Esophagus (tissue), 2 donors: ENCODE measurements at regions not wholly inside any gene's neighbourhood (a gene's known extent, or its start where the extent isn't known, plus 50 kb on each side); places are given as distances from the start of the nearest gene placed in this dataset.

Experiments
- H3K27ac ChIP-seq, 2 donors: one replicate each; pipeline ENCODE4 v1.5.1; 2013; ENCODE audit warnings: low read depth in 2 of 2, mild to moderate bottlenecking in 2 of 2, inconsistent platforms in 1 of 2, low read length in 1 of 2, moderate library complexity in 1 of 2
- H3K27me3 ChIP-seq, 2 donors: one replicate each; pipeline ENCODE4 v1.6.1; 2013; ENCODE audit warnings: low read length in 2 of 2, control low read depth in 1 of 2, mild to moderate bottlenecking in 1 of 2; ENCODE audit not compliant: insufficient read depth in 2 of 2, control insufficient read depth in 1 of 2
- H3K36me3 ChIP-seq, 2 donors: one replicate each; pipeline ENCODE4 v1.6.1; 2013; ENCODE audit warnings: low read length in 1 of 2; ENCODE audit not compliant: control insufficient read depth in 2 of 2, insufficient read depth in 2 of 2
- H3K4me1 ChIP-seq, 2 donors: one replicate each; pipeline ENCODE4 v1.6.1; 2013; ENCODE audit warnings: low read length in 1 of 2; ENCODE audit not compliant: control insufficient read depth in 2 of 2, insufficient read depth in 2 of 2
- H3K4me3 ChIP-seq, 2 donors: one replicate each; pipeline ENCODE4 v1.5.1; 2013; ENCODE audit warnings: low read length in 2 of 2, mild to moderate bottlenecking in 2 of 2, low read depth in 1 of 2, moderate library complexity in 1 of 2
- H3K9me3 ChIP-seq, 2 donors: one replicate each; pipeline ENCODE4 v1.6.1; 2013; ENCODE audit warnings: mild to moderate bottlenecking in 2 of 2, low read depth in 1 of 2, low read length in 1 of 2, moderate library complexity in 1 of 2; ENCODE audit not compliant: control insufficient read depth in 2 of 2, insufficient read depth in 1 of 2
- WGBS, 2 donors: extraction: QIAGEN DNeasy Blood & Tissue Kit; methylation state at CpG; one replicate each; pipeline ENCODE4 v1.1.7; 2013; 5-methylcytosine and 5-hydroxymethylcytosine counted together
- donor health status: healthy with polysubstance abuse.
- donor health status: Bipolar disorder and iron deficiency.

GRCh38 chr13:109974354-109974753 is 188.0 kb upstream of the IRS2 start:
- H3K4me3 ChIP-seq, result no peak overlapping the region
- WGBS, 2 donors, result 87 to 89% methylated on average over 7 of the region's 7 CpGs
- no peaks in the 10 kb centered on the region for H3K9me3 ChIP-seq
- H3K27me3 ChIP-seq, result no peaks in the 10 kb centered on the region
- H3K27ac ChIP-seq, result no peak overlapping the region
- no peaks in the 10 kb centered on the region for H3K36me3 ChIP-seq
- peaks cover 0 to 4% of the 10 kb centered on the region in 2 donors for H3K4me1 ChIP-seq

GRCh38 chr13:109973279-109973678 is 186.9 kb upstream of the IRS2 start:
- Histone ChIP-seq H3K4me1 (peaks cover 0 to 4% of the 10 kb centered on the region in 2 donors), H3K36me3 (no peaks in the 10 kb centered on the region), H3K9me3 (no peaks in the 10 kb centered on the region), H3K27ac (no peak overlapping the region), H3K27me3 (no peaks in the 10 kb centered on the region), H3K4me3 (no peak overlapping the region)
- WGBS, 2 donors, result 90 to 93% methylated on average over 10 of the region's 10 CpGs

GRCh38 chr13:109971456-109972090 is 185.2 kb upstream of the IRS2 start:
- Histone ChIP-seq H3K9me3 (no peaks in the 10 kb centered on the region), H3K4me3 (no peak overlapping the region), H3K36me3 (no peaks in the 10 kb centered on the region), H3K27ac (no peak overlapping the region), H3K4me1 (peaks cover 0 to 4% of the 10 kb centered on the region in 2 donors), H3K27me3 (no peaks in the 10 kb centered on the region)
- 79 to 90% methylated on average over 10 of the region's 10 CpGs for WGBS, 2 donors

GRCh38 chr13:109971006-109971405 is 184.6 kb upstream of the IRS2 start:
- Histone ChIP-seq H3K27ac (no peak overlapping the region), H3K36me3 (no peaks in the 10 kb centered on the region), H3K9me3 (no peaks in the 10 kb centered on the region), H3K4me3 (no peak overlapping the region), H3K27me3 (no peaks in the 10 kb centered on the region), H3K4me1 (peaks cover 0 to 4% of the 10 kb centered on the region in 2 donors)
- WGBS, 2 donors, result 61 to 72% methylated on average over 7 of the region's 7 CpGs

GRCh38 chr13:109968876-109969577 is 182.6 kb upstream of the IRS2 start:
- Histone ChIP-seq H3K27me3 (no peaks in the 10 kb centered on the region), H3K9me3 (no peaks in the 10 kb centered on the region), H3K27ac (no peak overlapping the region), H3K36me3 (no peaks in the 10 kb centered on the region), H3K4me1 (peaks cover 0 to 4% of the 10 kb centered on the region in 2 donors), H3K4me3 (no peak overlapping the region)
- 79 to 85% methylated on average over 12 of the region's 12 CpGs for WGBS, 2 donors

GRCh38 chr13:109963960-109964563 is 177.7 kb upstream of the IRS2 start:
- no peaks in the 10 kb centered on the region for H3K36me3 ChIP-seq
- no peaks in the 10 kb centered on the region for H3K9me3 ChIP-seq
- 62 to 65% methylated on average over 13 of the region's 13 CpGs for WGBS, 2 donors
- no peaks in the 10 kb centered on the region for H3K27me3 ChIP-seq
- no peak overlapping the region for H3K4me3 ChIP-seq
- no peak overlapping the region for H3K27ac ChIP-seq
- H3K4me1 ChIP-seq, result no peaks in the 10 kb centered on the region

- Histone ChIP-seq H3K36me3 (no peaks in the 10 kb centered on the region), H3K27ac (no peak overlapping the region), H3K4me1 (no peaks in the 10 kb centered on the region), H3K27me3 (no peaks in the 10 kb centered on the region), H3K4me3 (no peak overlapping the region), H3K9me3 (no peaks in the 10 kb centered on the region)
- 87 to 88% methylated on average over 7 of the region's 7 CpGs for WGBS, 2 donors
Observed at GRCh38 chr13:109963384-109963783, 177.0 kb upstream of the IRS2 start.

- no peak overlapping the region for H3K4me3 ChIP-seq
- no peaks in the 10 kb centered on the region for H3K36me3 ChIP-seq
- H3K9me3 ChIP-seq, result peaks cover 0 to 2% of the 10 kb centered on the region in 2 donors
- 77 to 85% methylated on average over 1 of the region's 1 CpG for WGBS, 2 donors
- H3K27me3 ChIP-seq, result no peaks in the 10 kb centered on the region
- no peak overlapping the region for H3K27ac ChIP-seq
- no peaks in the 10 kb centered on the region for H3K4me1 ChIP-seq
Observed at GRCh38 chr13:109959903-109960302, 173.5 kb upstream of the IRS2 start.

GRCh38 chr13:109957875-109958274 is 171.5 kb upstream of the IRS2 start:
- Histone ChIP-seq H3K9me3 (peaks cover 0 to 2% of the 10 kb centered on the region in 2 donors), H3K27ac (no peak overlapping the region), H3K36me3 (no peaks in the 10 kb centered on the region), H3K4me3 (no peak overlapping the region), H3K27me3 (no peaks in the 10 kb centered on the region), H3K4me1 (no peaks in the 10 kb centered on the region)
- WGBS, 2 donors, result 81 to 83% methylated on average over 5 of the region's 5 CpGs
